Transverse colon (tissue), 4 donors: ENCODE measurements at regions not wholly inside any gene's neighbourhood (a gene's known extent, or its start where the extent isn't known, plus 50 kb on each side); places are given as distances from the start of the nearest gene placed in this dataset.

ENCODE experiments used
- DNase-seq: peaks from one replicate; pipeline ENCODE4 v3.0.0-alpha.2; 2019
- H3K27ac ChIP-seq, 4 donors: fragments of 200-600 bp; sonication (generic); 2 replicates each; pipeline ENCODE4 v1.5.1; 2016 to 2018; ENCODE audit warnings: inconsistent platforms in 4 of 4
- H3K27me3 ChIP-seq: fragments of 200-600 bp; sonication (generic); 2 replicates; pipeline ENCODE4 v1.5.1; 2017; ENCODE audit warnings: inconsistent platforms
- H3K36me3 ChIP-seq, 4 donors: fragments of 200-600 bp; sonication (generic); 2 replicates each; pipeline ENCODE4 v1.5.1; 2017 to 2019; ENCODE audit warnings: inconsistent platforms in 4 of 4
- H3K4me1 ChIP-seq, 4 donors: fragments of 200-600 bp; sonication (generic); 2 replicates each; pipeline ENCODE4 v1.5.1; 2017 to 2020; ENCODE audit warnings: inconsistent platforms in 4 of 4
- H3K4me3 ChIP-seq, 4 donors: fragments of 200-600 bp; sonication (generic); 1 replicate in 1 of 4; 2 replicates in 3 of 4; pipeline versions ENCODE4 v1.5.1 to v1.6.1; 2017 to 2019; ENCODE audit warnings: inconsistent platforms in 4 of 4
- H3K9me3 ChIP-seq, 2 donors: fragments of 200-600 bp; sonication (generic); 2 replicates each; pipeline ENCODE4 v1.5.1; 2017 to 2019; ENCODE audit warnings: inconsistent platforms in 2 of 2
- EP300 ChIP-seq: sonication (generic); formaldehyde crosslinking; IDR thresholded peaks from one replicate; pipeline ENCODE4 v1.6.1; 2017; ENCODE audit warnings: antibody characterized with exemption, low read depth
- POLR2A ChIP-seq: fragments of 450-650 bp; IDR thresholded peaks from one replicate; pipeline ENCODE4 v1.6.1; 2016; ENCODE audit warnings: antibody characterized with exemption, mild to moderate bottlenecking, moderate library complexity
- POLR2AphosphoS5 ChIP-seq, 3 donors: sonication (generic); formaldehyde crosslinking; IDR thresholded peaks; one replicate each; pipeline ENCODE4 v1.6.1; 2016; ENCODE audit warnings: antibody characterized with exemption in 3 of 3
- WGBS, 2 donors: methylation state at CpG; one replicate each; pipeline ENCODE4 v1.1.5; 2018; ENCODE audit warnings: low coverage in 1 of 2; 5-methylcytosine and 5-hydroxymethylcytosine counted together
- in situ Hi-C, 4 donors: fragments of 200-750 bp; cut with MboI; loops; one replicate each; pipeline versions ENCODE4 v1.15.0 to v1.15.1; 2017; ENCODE audit warnings: low sequenced_read_pairs in 3 of 4, low pct_ligation_motif_present in 1 of 4, low pct_unique_long_range_greater_than_20kb in 1 of 4
- intact Hi-C: fragments of 100-400 bp; cut with DNase I; formaldehyde crosslinking; loops from one replicate; pipeline ENCODE4 v1.15.1; 2023; ENCODE audit warnings: low total_unique reads
- TF ChIP-seq, protein P1 (sequence below), 5 experiments: fragments of 200-600 bp in 3 of 5; fragments of 450-650 bp in 2 of 5; sonication (generic) in 3 of 5; IDR thresholded peaks; 1 replicate in 2 of 5; 2 replicates in 3 of 5; pipeline ENCODE4 v1.5.1; 2016 to 2017; ENCODE audit warnings: antibody characterized with exemption in 5 of 5, inconsistent platforms in 3 of 5, mild to moderate bottlenecking in 2 of 5, moderate library complexity in 1 of 5

- in situ Hi-C loops (no loop called here), intact Hi-C loops (no loop called here)
- Histone ChIP-seq H3K27ac (no peak overlapping the region), H3K4me1 (no peaks in the 10 kb centered on the region), H3K36me3 (no peaks in the 10 kb centered on the region), H3K9me3 (no peaks in the 10 kb centered on the region), H3K4me3 (no peak overlapping the region), H3K27me3 (no peaks in the 10 kb centered on the region)
- WGBS, 2 donors, result 55 to 57% methylated on average over 1 of the region's 1 CpG
- DNase-seq, result no peak
- no peak for TF ChIP-seq POLR2A
- TF ChIP-seq POLR2AphosphoS5 (IDR thresholded peaks at IDR 0.05), result no peak
- TF ChIP-seq EP300, result no peak
- TF ChIP-seq, protein P1, sequence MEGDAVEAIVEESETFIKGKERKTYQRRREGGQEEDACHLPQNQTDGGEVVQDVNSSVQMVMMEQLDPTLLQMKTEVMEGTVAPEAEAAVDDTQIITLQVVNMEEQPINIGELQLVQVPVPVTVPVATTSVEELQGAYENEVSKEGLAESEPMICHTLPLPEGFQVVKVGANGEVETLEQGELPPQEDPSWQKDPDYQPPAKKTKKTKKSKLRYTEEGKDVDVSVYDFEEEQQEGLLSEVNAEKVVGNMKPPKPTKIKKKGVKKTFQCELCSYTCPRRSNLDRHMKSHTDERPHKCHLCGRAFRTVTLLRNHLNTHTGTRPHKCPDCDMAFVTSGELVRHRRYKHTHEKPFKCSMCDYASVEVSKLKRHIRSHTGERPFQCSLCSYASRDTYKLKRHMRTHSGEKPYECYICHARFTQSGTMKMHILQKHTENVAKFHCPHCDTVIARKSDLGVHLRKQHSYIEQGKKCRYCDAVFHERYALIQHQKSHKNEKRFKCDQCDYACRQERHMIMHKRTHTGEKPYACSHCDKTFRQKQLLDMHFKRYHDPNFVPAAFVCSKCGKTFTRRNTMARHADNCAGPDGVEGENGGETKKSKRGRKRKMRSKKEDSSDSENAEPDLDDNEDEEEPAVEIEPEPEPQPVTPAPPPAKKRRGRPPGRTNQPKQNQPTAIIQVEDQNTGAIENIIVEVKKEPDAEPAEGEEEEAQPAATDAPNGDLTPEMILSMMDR (IDR thresholded peaks at IDR 0.05), result no peak
Measured at GRCh38 chr2:23244617-23245016, 140.4 kb upstream of the KLHL29 start.

- in situ Hi-C loops, result no loop called here
- no peaks in the 10 kb centered on the region for H3K36me3 ChIP-seq
- H3K4me1 ChIP-seq, result no peaks in the 10 kb centered on the region
- H3K27ac ChIP-seq, result no peak overlapping the region
- no peaks in the 10 kb centered on the region for H3K27me3 ChIP-seq
- TF ChIP-seq EP300 (no peak), POLR2AphosphoS5 (IDR thresholded peaks at IDR 0.05) (no peak), POLR2A (no peak)
- TF ChIP-seq, protein P1 (IDR thresholded peaks at IDR 0.05), result no peak
- intact Hi-C loops, result no loop called here
- no peaks in the 10 kb centered on the region for H3K9me3 ChIP-seq
- no peak overlapping the region for H3K4me3 ChIP-seq
- DNase-seq, result no peak
- WGBS, 2 donors, result 52 to 57% methylated on average over 1 to 4 of the region's 4 CpGs
Measured at GRCh38 chr2:23246992-23247683, 137.8 kb upstream of the KLHL29 start.

- no peaks in the 10 kb centered on the region for H3K36me3 ChIP-seq
- 76 to 100% methylated on average over 1 of the region's 1 CpG for WGBS, 2 donors
- H3K27ac ChIP-seq, result no peak overlapping the region
- intact Hi-C loops, result no loop called here
- no peaks in the 10 kb centered on the region for H3K4me1 ChIP-seq
- no peaks in the 10 kb centered on the region for H3K9me3 ChIP-seq
- no peak overlapping the region for H3K4me3 ChIP-seq
- DNase-seq, result no peak
- no peaks in the 10 kb centered on the region for H3K27me3 ChIP-seq
- in situ Hi-C loops, result no loop called here
- no peak for TF ChIP-seq EP300
- TF ChIP-seq POLR2A, result no peak
- no peak for TF ChIP-seq POLR2AphosphoS5 (IDR thresholded peaks at IDR 0.05)
Measured at GRCh38 chr2:23248667-23249066, 136.3 kb upstream of the KLHL29 start.

GRCh38 chr2:23249348-23249747 is 135.6 kb upstream of the KLHL29 start:
- no peaks in the 10 kb centered on the region for H3K36me3 ChIP-seq
- no peaks in the 10 kb centered on the region for H3K27me3 ChIP-seq
- DNase-seq, result no peak
- WGBS, 2 donors, result 89 to 100% methylated on average over 1 to 5 of the region's 5 CpGs
- in situ Hi-C loops (no loop called here), intact Hi-C loops (no loop called here)
- no peak overlapping the region for H3K4me3 ChIP-seq
- H3K27ac ChIP-seq, result no peak overlapping the region
- H3K9me3 ChIP-seq, result no peaks in the 10 kb centered on the region
- H3K4me1 ChIP-seq, result no peaks in the 10 kb centered on the region
- TF ChIP-seq POLR2AphosphoS5 (IDR thresholded peaks at IDR 0.05), result no peak
- TF ChIP-seq EP300, result no peak
- TF ChIP-seq POLR2A, result no peak
- TF ChIP-seq, protein P1 (IDR thresholded peaks at IDR 0.05), result no peak

DNA sequence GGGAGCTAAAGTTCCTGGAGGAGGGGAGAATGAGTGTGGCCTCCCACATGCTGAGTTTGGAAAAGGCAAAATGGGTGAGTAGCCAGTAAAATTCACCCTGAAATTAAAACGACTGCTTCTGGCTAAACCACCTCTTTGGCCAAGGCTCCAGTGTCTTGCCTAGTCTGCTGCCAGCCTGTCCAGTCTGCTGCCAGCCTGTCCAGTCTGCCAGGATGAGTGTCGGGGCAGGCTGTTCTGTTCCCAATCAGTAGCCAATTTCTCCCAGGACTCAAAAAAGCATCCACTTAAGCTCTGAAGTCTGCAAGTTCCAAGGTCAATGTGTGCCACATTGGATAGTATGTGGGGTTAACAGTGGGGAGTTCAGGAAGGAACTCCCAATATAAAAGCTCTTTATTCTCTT is 134.6 kb upstream of the KLHL29 start:
- H3K9me3 ChIP-seq, result no peaks in the 10 kb centered on the region
- DNase-seq, result no peak
- 81% methylated on average over 2 of the region's 2 CpGs; no CpG with 5 or more reads in 1 of the 2 donors for WGBS, 2 donors
- H3K27me3 ChIP-seq, result no peaks in the 10 kb centered on the region
- in situ Hi-C loops (no loop called here), intact Hi-C loops (no loop called here)
- no peaks in the 10 kb centered on the region for H3K36me3 ChIP-seq
- TF ChIP-seq, protein P1 (IDR thresholded peaks at IDR 0.05), result no peak
- TF ChIP-seq POLR2AphosphoS5 (IDR thresholded peaks at IDR 0.05) (no peak), EP300 (no peak), POLR2A (no peak)
- H3K27ac ChIP-seq, result no peak overlapping the region
- no peaks in the 10 kb centered on the region for H3K4me1 ChIP-seq
- H3K4me3 ChIP-seq, result no peak overlapping the region
